ENCODE measurements at regions not wholly inside any gene's neighbourhood (a gene's known extent, or its start where the extent isn't known, plus 50 kb on each side); places are given as distances from the start of the nearest gene placed in this dataset.

DNA sequence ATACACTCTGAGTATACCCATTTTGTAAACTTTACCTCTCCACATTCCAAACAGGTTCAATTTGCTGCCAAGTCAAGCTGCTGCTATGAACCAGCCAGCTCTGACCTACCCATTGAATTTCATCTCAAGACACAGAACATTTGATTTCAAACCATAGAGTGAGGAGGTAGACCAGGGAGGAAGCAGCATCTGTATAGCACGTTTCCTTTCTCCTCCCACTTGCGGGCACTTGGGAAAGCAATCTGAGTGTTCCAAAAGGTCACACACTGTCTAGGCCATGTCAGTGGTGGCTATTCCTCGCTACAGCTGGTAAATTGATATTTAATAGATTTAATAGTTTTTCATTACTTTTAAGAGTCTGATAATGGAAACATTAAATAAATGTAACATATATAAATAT, 147.8 kb upstream of the EEPD1 start:
- no peaks in the 10 kb centered on the region for H3K36me3 Mint-ChIP-seq (ENCODE audit: insufficient read depth, unreplicated experiment)
- TF ChIP-seq, protein P1, sequence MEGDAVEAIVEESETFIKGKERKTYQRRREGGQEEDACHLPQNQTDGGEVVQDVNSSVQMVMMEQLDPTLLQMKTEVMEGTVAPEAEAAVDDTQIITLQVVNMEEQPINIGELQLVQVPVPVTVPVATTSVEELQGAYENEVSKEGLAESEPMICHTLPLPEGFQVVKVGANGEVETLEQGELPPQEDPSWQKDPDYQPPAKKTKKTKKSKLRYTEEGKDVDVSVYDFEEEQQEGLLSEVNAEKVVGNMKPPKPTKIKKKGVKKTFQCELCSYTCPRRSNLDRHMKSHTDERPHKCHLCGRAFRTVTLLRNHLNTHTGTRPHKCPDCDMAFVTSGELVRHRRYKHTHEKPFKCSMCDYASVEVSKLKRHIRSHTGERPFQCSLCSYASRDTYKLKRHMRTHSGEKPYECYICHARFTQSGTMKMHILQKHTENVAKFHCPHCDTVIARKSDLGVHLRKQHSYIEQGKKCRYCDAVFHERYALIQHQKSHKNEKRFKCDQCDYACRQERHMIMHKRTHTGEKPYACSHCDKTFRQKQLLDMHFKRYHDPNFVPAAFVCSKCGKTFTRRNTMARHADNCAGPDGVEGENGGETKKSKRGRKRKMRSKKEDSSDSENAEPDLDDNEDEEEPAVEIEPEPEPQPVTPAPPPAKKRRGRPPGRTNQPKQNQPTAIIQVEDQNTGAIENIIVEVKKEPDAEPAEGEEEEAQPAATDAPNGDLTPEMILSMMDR (IDR thresholded peaks at IDR 0.05; ENCODE audit: insufficient read depth in 1 of 2, low read depth in 1 of 2, low read length in 1 of 2, severe bottlenecking in 1 of 2, unreplicated experiment in 1 of 2): no peak
- H3K4me3 Mint-ChIP-seq (ENCODE audit: unreplicated experiment): no peak overlapping the region
- BruUV-seq (replicated peaks): no TSS peak
- H3K27me3 ChIP-seq (replicated peaks; ENCODE audit: control insufficient read depth, insufficient read depth, low read length): no peaks in the 10 kb centered on the region
- POLR2A ChIA-PET: no interaction called here
- H3K4me1 ChIP-seq: peaks cover 4% of the 10 kb centered on the region; the same call in 1 of the 2 replicates
- CTCF ChIA-PET: no interaction called here
- intact Hi-C loops (cut with micrococcal nuclease; ENCODE audit: unreplicated experiment): no loop called here
- H3K27me3 Mint-ChIP-seq (ENCODE audit: insufficient read depth, unreplicated experiment): no peaks in the 10 kb centered on the region
- H3K9me3 Mint-ChIP-seq (ENCODE audit: unreplicated experiment): peaks cover 9% of the 10 kb centered on the region
- no peak for DNase-seq
- H3K36me3 ChIP-seq (ENCODE audit: control insufficient read depth, insufficient read depth, low read length): no peaks in the 10 kb centered on the region
- H3K4me3 ChIP-seq (ENCODE audit: low read depth, low read length): no peak overlapping the region
- H3K9me3 ChIP-seq: no peaks in the 10 kb centered on the region
- H3K4me1 Mint-ChIP-seq (ENCODE audit: low read depth, unreplicated experiment): peaks cover 10% of the 10 kb centered on the region
- no peak overlapping the region for H3K27ac Mint-ChIP-seq (ENCODE audit: unreplicated experiment)

DNA sequence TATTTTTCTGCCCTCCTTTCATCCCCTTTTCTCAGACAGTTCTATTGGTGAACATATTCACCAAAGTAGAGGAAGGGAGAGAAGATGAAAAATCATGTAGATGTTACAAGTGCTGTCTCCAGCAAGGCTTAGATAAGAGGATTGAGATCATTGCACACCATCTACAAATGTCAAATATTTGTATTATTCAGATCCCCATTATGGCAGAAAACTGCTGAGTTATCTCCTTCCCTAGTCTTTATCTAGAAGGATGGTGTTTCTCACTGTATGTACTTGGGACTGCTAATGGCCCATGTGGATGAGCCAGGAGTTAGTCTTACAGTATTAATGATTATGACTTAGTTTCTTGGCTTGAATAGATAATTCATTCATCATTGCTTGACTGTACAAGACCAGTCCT, 147.2 kb upstream of the EEPD1 start:
- H3K27me3 ChIP-seq (replicated peaks; ENCODE audit: control insufficient read depth, insufficient read depth, low read length): no peaks in the 10 kb centered on the region
- POLR2A ChIA-PET: no interaction called here
- no peaks in the 10 kb centered on the region for H3K36me3 Mint-ChIP-seq (ENCODE audit: insufficient read depth, unreplicated experiment)
- peaks cover 4% of the 10 kb centered on the region; the same call in 1 of the 2 replicates for H3K4me1 ChIP-seq
- no TSS peak for BruUV-seq (replicated peaks)
- no peak overlapping the region for H3K27ac Mint-ChIP-seq (ENCODE audit: unreplicated experiment)
- H3K9me3 ChIP-seq: no peaks in the 10 kb centered on the region
- TF ChIP-seq, protein P1 (IDR thresholded peaks at IDR 0.05; ENCODE audit: insufficient read depth in 1 of 2, low read depth in 1 of 2, low read length in 1 of 2, severe bottlenecking in 1 of 2, unreplicated experiment in 1 of 2): no peak
- H3K36me3 ChIP-seq (ENCODE audit: control insufficient read depth, insufficient read depth, low read length): no peaks in the 10 kb centered on the region
- peaks cover 10% of the 10 kb centered on the region for H3K4me1 Mint-ChIP-seq (ENCODE audit: low read depth, unreplicated experiment)
- no peak for DNase-seq
- H3K4me3 ChIP-seq (ENCODE audit: low read depth, low read length): no peak overlapping the region
- intact Hi-C loops (cut with micrococcal nuclease; ENCODE audit: unreplicated experiment): no loop called here
- no peak overlapping the region for H3K4me3 Mint-ChIP-seq (ENCODE audit: unreplicated experiment)
- CTCF ChIA-PET: no interaction called here
- H3K27me3 Mint-ChIP-seq (ENCODE audit: insufficient read depth, unreplicated experiment): no peaks in the 10 kb centered on the region
- H3K9me3 Mint-ChIP-seq (ENCODE audit: unreplicated experiment): peaks cover 9% of the 10 kb centered on the region

DNA sequence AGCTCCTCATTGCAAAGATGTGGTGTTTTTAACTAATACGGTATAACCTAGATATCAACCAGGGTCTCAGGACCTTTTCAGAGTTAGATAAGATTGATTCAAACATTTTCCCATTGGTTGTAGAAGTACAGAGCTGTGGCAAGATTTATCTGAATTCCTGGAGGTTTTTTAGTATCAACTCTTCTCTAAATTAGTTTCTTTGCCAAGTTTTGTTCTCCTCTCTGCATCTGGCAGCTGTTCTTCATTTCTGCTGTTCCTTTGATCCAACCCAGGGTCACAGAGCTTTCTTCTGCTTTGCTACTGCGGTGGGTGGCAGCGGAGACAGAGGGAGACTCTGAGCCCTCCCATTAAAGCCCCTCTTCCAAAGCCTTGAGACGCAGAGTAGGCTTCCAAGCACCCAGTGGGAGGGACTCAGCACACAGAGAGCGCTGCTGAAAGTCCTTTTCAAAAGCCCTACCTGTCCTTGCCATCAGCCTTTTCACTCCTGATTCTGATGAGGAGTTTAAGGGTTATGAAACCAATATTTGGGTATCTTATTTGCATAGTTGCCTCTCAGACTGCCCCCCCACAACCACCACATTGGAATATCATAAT, 146.3 kb upstream of the EEPD1 start:
- H3K27me3 Mint-ChIP-seq (ENCODE audit: insufficient read depth, unreplicated experiment): no peaks in the 10 kb centered on the region
- BruUV-seq (replicated peaks): no TSS peak
- CTCF ChIA-PET: no interaction called here

More for the DNA sequence above, 146.3 kb upstream of the EEPD1 start:
- Mint-ChIP-seq H3K9me3 (ENCODE audit: unreplicated experiment) (peaks cover under 1% of the 10 kb centered on the region), H3K27ac (ENCODE audit: unreplicated experiment) (no peak overlapping the region), H3K4me1 (ENCODE audit: low read depth, unreplicated experiment) (peaks cover 10% of the 10 kb centered on the region), H3K36me3 (ENCODE audit: insufficient read depth, unreplicated experiment) (no peaks in the 10 kb centered on the region), H3K4me3 (ENCODE audit: unreplicated experiment) (no peak overlapping the region)
- Histone ChIP-seq H3K27me3 (replicated peaks; ENCODE audit: control insufficient read depth, insufficient read depth, low read length) (no peaks in the 10 kb centered on the region), H3K36me3 (ENCODE audit: control insufficient read depth, insufficient read depth, low read length) (no peaks in the 10 kb centered on the region), H3K4me1 (peaks cover 4% of the 10 kb centered on the region; the same call in 1 of the 2 replicates), H3K9me3 (no peaks in the 10 kb centered on the region), H3K4me3 (ENCODE audit: low read depth, low read length) (no peak overlapping the region)
- intact Hi-C loops (cut with micrococcal nuclease; ENCODE audit: unreplicated experiment): no loop called here
- no peak for DNase-seq
- TF ChIP-seq, protein P1 (IDR thresholded peaks at IDR 0.05; ENCODE audit: insufficient read depth in 1 of 2, low read depth in 1 of 2, low read length in 1 of 2, severe bottlenecking in 1 of 2, unreplicated experiment in 1 of 2): no peak
- POLR2A ChIA-PET: no interaction called here
